Brain microvascular endothelial cell (primary cell): ENCODE measurements at regions not wholly inside any gene's neighbourhood (a gene's known extent, or its start where the extent isn't known, plus 50 kb on each side); places are given as distances from the start of the nearest gene placed in this dataset.
"Not testable (repeated sequence)": the region's sequence is repeated elsewhere in the genome, so short reads cannot be mapped to it uniquely, and the experiment has no call there.

Experiments
- DNase-seq: peaks from one replicate; pipeline ENCODE4 v3.0.0-alpha.2; 2020
- H3K27ac ChIP-seq: fragments of 250-450 bp; sonication (Bioruptor Pico); 2 replicates; pipeline ENCODE4 v1.5.1; 2020; ENCODE audit warnings: mild to moderate bottlenecking, moderate library complexity
- H3K27me3 ChIP-seq: fragments of 250-450 bp; sonication (Bioruptor Pico); replicated peaks from 2 replicates; pipeline ENCODE4 v1.5.1; 2020; ENCODE audit warnings: mild to moderate bottlenecking
- H3K36me3 ChIP-seq: fragments of 250-450 bp; sonication (Bioruptor Pico); replicated peaks from 2 replicates; pipeline ENCODE4 v1.5.1; 2020; ENCODE audit warnings: mild to moderate bottlenecking
- H3K4me3 ChIP-seq: 2 replicates; pipeline ENCODE4 v1.5.1; 2011; ENCODE audit warnings: low read depth, mild to moderate bottlenecking, control low read depth, low read length, moderate library complexity
- in situ Hi-C: cut with HindIII; loops from 2 replicates; pipeline ENCODE4 v1.10.0; 2017; ENCODE audit warnings: low sequenced_read_pairs, low pct_ligation_motif_present
- TF ChIP-seq, protein P1 (sequence below): IDR thresholded peaks from 2 replicates; pipeline ENCODE4 v1.5.1; 2011; ENCODE audit warnings: low read depth, mild to moderate bottlenecking, moderate library complexity, low read length, control low read depth, inconsistent platforms; ENCODE audit errors: missing control alignments

DNA sequence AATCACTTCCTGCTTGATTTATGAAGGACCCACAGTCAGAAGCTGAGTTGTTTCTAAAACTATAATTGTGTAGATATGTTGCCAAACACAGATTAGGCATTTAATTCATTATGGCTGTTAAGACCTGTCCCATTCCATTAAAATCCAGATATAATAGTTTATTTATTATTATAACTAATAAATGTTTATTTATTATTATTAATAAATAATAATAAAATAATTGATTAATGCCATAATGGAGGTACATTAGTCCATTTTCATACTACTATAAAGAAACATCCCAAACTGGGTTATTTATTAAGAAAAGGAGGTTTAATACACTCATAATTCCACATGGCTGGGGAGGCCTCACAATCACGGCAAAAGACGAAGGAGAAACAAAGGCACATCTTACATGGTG is 1240.9 kb downstream of the CDH11 start:
- no peak for DNase-seq
- in situ Hi-C loops = no loop called here
- no peaks in the 10 kb centered on the region for H3K36me3 ChIP-seq
- H3K4me3 ChIP-seq = no peak overlapping the region
- no peak overlapping the region for H3K27ac ChIP-seq
- H3K27me3 ChIP-seq = no peaks in the 10 kb centered on the region
- TF ChIP-seq, protein P1, sequence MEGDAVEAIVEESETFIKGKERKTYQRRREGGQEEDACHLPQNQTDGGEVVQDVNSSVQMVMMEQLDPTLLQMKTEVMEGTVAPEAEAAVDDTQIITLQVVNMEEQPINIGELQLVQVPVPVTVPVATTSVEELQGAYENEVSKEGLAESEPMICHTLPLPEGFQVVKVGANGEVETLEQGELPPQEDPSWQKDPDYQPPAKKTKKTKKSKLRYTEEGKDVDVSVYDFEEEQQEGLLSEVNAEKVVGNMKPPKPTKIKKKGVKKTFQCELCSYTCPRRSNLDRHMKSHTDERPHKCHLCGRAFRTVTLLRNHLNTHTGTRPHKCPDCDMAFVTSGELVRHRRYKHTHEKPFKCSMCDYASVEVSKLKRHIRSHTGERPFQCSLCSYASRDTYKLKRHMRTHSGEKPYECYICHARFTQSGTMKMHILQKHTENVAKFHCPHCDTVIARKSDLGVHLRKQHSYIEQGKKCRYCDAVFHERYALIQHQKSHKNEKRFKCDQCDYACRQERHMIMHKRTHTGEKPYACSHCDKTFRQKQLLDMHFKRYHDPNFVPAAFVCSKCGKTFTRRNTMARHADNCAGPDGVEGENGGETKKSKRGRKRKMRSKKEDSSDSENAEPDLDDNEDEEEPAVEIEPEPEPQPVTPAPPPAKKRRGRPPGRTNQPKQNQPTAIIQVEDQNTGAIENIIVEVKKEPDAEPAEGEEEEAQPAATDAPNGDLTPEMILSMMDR = no peak

DNA sequence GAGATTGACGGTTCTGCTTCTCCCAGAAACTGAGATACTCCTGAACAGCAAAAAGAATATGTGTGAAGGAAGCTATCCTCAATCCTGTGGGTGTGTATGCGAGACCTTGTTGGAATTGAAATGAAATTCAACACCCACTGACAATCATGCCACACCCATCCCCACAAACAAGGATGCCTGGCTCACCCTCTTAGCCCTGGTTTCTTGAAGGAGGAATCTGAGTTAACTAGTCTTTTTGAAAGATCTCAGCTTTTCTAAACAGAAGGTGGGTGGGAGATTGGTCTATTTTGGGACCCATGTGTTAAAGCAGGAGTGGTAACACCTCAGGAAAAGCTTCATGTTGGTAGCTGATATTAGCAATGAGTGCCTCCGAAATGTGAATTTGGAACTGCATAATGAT is 1244.5 kb downstream of the CDH11 start:
- Histone ChIP-seq H3K36me3 (no peaks in the 10 kb centered on the region), H3K4me3 (no peak overlapping the region), H3K27ac (no peak overlapping the region), H3K27me3 (no peaks in the 10 kb centered on the region)
- no peak for DNase-seq
- TF ChIP-seq, protein P1 = no peak
- in situ Hi-C loops = no loop called here

DNA sequence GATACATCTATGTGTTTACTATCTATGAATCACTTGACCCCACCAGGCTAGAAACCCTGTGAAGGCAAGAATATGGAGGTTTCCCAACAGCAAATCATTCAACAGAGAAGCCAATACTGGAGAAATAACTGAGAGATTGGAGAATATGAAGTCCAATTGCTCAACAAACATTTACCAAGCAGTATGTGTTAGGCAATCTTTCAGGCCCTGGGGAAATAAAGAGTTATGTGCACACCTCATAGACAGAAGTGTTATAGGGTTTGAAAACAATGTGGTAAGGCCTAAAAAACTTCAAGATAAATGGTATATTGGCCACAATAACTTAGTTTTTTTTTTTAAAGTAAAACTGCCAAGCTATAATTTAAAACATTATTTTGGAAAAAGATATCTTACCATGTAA is 1245.8 kb downstream of the CDH11 start:
- no peak overlapping the region for H3K27ac ChIP-seq
- DNase-seq = no peak
- in situ Hi-C loops = no loop called here

DNA sequence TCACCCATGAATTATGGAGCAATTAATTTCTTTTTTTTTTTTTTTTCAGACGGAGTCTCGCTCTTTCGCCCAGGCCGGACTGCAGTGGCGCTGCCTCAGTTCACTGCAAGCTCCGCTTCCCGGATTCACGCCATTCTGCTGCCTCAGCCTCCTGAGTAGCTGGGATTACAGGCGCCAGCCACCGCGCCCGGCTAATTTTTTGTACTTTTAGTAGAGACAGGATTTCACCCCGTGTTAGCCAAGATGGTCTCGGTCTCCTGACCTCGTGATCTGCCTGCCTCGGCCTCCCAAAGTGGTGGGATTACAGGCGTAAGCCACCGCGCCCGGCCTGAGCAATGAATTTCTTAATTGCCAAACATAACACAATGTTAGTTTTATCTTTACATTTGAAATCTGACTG is 1261.2 kb downstream of the CDH11 start:
- H3K27ac ChIP-seq, H3K27me3 ChIP-seq, H3K36me3 ChIP-seq, in situ Hi-C loops, H3K4me3 ChIP-seq, DNase-seq: not testable (repeated sequence)

More for the DNA sequence above, 1245.8 kb downstream of the CDH11 start:
- Histone ChIP-seq H3K36me3 (no peaks in the 10 kb centered on the region), H3K4me3 (no peak overlapping the region), H3K27me3 (no peaks in the 10 kb centered on the region)
- TF ChIP-seq, protein P1 = no peak

DNA sequence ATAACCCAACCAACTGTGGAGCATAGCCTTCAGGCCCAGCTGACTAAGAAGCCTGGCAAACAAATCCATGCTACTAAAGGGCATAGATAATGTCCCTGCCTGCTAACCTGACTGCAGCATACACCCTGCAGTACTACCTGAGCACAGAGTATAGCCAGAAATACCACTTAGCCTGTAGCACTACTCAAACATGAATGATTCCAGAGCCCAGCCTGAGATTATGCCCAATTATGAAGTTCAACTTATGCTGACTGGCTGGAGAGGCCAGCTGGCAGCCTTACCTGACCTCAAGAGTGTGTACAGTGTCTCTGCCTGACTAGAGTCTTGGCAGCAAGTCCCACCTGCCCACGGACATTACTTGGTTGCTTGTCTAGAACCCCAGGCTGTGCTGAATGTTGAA is 1265.3 kb downstream of the CDH11 start:
- in situ Hi-C loops = no loop called here
- Histone ChIP-seq H3K36me3 (no peaks in the 10 kb centered on the region), H3K27me3 (no peaks in the 10 kb centered on the region), H3K27ac (no peak overlapping the region), H3K4me3 (no peak overlapping the region)
- no peak for DNase-seq
- TF ChIP-seq, protein P1 = no peak

DNA sequence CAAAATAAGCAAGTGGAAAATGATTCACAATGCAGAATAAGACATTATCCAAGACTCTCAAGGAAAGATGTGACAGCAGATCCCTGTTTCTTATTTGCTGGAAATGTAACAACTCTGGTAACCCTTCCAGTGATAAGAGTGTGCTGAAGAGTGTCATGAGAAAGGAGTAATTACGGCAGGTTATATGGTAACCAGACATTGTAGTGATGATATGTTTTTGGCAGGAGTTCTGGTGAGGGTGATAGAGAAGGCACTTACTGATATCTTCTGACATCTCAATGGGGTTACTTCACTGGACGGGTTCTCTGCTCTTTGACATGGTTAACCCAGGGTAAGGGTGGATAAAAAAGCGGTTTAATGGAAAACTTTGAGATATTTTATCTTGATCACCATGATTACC is 1270.9 kb downstream of the CDH11 start:
- in situ Hi-C loops = no loop called here
- TF ChIP-seq, protein P1 = no peak
- Histone ChIP-seq H3K36me3 (no peaks in the 10 kb centered on the region), H3K27me3 (no peaks in the 10 kb centered on the region), H3K4me3 (no peak overlapping the region), H3K27ac (no peak overlapping the region)
- no peak for DNase-seq
